ENCODE measurements at regions not wholly inside any gene's neighbourhood (a gene's known extent, or its start where the extent isn't known, plus 50 kb on each side); places are given as distances from the start of the nearest gene placed in this dataset.
"Not testable (repeated sequence)": the region's sequence is repeated elsewhere in the genome, so short reads cannot be mapped to it uniquely, and the experiment has no call there.

DNA sequence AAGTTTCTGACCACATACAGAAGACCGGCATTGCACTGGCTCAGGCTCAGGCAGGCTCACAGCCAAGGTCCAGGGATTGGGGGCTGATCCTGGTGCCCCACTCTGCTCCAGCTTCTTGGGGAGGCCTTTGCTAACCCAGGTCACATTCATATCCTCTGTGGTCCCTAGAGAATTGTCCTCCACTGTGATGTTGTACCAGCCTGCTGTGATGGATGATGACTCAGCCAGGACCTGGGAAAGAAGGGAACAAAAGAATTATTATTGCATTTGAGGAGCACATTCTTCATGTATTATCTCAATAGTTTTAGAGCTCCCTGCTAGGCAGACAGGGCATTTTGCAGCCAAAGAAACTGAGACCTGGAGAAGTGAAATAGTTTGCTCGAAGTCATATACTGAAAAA, 114.3 kb upstream of the ETV3 start:
- Histone ChIP-seq H3K4me3 (ENCODE audit: low read length) (no peak overlapping the region), H3K9ac (ENCODE audit: low read length) (no peak overlapping the region), H3K4me2 (ENCODE audit: low read length) (no peak overlapping the region), H3K79me2 (ENCODE audit: low read length) (no peaks in the 10 kb centered on the region), H2AFZ (ENCODE audit: low read depth, low read length) (no peak overlapping the region), H4K20me1 (ENCODE audit: insufficient read depth, low read length) (no peaks in the 10 kb centered on the region), H3K9me3 (ENCODE audit: insufficient read depth, low read length) (no peaks in the 10 kb centered on the region), H3K27ac (ENCODE audit: low read length) (no peak overlapping the region), H3K27me3 (ENCODE audit: low read depth, low read length) (peaks cover 18% of the 10 kb centered on the region), H3K4me1 (ENCODE audit: low read length) (peaks cover 16% of the 10 kb centered on the region), H3K36me3 (replicated peaks; ENCODE audit: low read depth, low read length) (no peaks in the 10 kb centered on the region)
- TF ChIP-seq, protein P1, sequence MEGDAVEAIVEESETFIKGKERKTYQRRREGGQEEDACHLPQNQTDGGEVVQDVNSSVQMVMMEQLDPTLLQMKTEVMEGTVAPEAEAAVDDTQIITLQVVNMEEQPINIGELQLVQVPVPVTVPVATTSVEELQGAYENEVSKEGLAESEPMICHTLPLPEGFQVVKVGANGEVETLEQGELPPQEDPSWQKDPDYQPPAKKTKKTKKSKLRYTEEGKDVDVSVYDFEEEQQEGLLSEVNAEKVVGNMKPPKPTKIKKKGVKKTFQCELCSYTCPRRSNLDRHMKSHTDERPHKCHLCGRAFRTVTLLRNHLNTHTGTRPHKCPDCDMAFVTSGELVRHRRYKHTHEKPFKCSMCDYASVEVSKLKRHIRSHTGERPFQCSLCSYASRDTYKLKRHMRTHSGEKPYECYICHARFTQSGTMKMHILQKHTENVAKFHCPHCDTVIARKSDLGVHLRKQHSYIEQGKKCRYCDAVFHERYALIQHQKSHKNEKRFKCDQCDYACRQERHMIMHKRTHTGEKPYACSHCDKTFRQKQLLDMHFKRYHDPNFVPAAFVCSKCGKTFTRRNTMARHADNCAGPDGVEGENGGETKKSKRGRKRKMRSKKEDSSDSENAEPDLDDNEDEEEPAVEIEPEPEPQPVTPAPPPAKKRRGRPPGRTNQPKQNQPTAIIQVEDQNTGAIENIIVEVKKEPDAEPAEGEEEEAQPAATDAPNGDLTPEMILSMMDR (IDR thresholded peaks at IDR 0.05; ENCODE audit: low read depth, low read length), result no peak
- no peak for TF ChIP-seq EZH2phosphoT487 (IDR thresholded peaks at IDR 0.05; ENCODE audit: low read depth)

DNA sequence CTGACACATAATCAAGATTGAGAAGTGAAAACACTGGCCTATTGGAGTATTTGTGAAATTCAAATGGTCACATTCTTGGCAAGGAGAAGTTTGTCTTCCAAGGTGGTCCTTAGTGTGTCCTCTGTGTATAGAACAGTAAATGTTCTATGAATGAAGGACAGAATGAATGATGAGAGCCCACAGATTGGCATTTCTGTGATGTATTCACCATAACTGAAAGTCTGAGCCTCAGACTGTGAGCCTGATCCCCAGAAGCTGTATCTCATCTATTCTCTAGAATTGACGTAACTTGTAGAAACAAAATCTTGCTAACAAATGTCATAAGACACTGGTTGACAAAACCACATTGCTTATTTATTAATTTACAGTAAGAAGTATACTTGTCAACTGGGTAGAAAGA, 111.5 kb upstream of the ETV3 start:
- Histone ChIP-seq H3K27ac (ENCODE audit: low read length) (no peak overlapping the region), H3K4me1 (ENCODE audit: low read length) (peaks cover 16% of the 10 kb centered on the region), H3K27me3 (ENCODE audit: low read depth, low read length) (peaks cover 18% of the 10 kb centered on the region), H3K36me3 (replicated peaks; ENCODE audit: low read depth, low read length) (no peaks in the 10 kb centered on the region), H3K9ac (ENCODE audit: low read length) (no peak overlapping the region), H4K20me1 (ENCODE audit: insufficient read depth, low read length) (no peaks in the 10 kb centered on the region), H3K79me2 (ENCODE audit: low read length) (no peaks in the 10 kb centered on the region), H3K9me3 (ENCODE audit: insufficient read depth, low read length) (no peaks in the 10 kb centered on the region), H3K4me2 (ENCODE audit: low read length) (peak overlapping the region; percentile 24), H2AFZ (ENCODE audit: low read depth, low read length) (no peak overlapping the region), H3K4me3 (ENCODE audit: low read length) (no peak overlapping the region)
- TF ChIP-seq, protein P1 (IDR thresholded peaks at IDR 0.05; ENCODE audit: low read depth, low read length), result no peak
- TF ChIP-seq EZH2phosphoT487 (IDR thresholded peaks at IDR 0.05; ENCODE audit: low read depth), result no peak

DNA sequence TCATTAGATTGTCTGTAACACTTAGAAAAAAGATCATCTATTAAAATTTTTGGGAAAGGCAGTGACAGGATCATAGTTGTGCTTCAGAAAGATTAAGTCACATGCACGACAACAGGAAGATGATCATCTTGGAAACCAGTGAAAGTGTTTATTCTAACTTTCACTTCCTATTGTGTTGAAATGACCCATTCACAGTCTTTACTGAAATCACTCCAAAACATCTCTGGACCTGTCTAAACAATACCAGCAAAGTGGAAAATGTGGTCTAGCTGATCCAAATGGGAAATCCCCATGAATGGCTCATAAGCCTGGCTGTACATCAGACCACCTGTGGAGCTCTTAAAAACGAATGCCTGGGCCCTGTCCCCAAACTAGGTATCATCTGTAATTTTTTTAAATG, 111.1 kb upstream of the ETV3 start:
- no peak for TF ChIP-seq EZH2phosphoT487 (IDR thresholded peaks at IDR 0.05; ENCODE audit: low read depth)
- TF ChIP-seq, protein P1 (IDR thresholded peaks at IDR 0.05; ENCODE audit: low read depth, low read length), result no peak
- Histone ChIP-seq H3K36me3 (replicated peaks; ENCODE audit: low read depth, low read length) (no peaks in the 10 kb centered on the region), H3K9ac (ENCODE audit: low read length) (no peak overlapping the region), H2AFZ (ENCODE audit: low read depth, low read length) (no peak overlapping the region), H3K4me2 (ENCODE audit: low read length) (peak overlapping the region; percentile 24), H3K4me1 (ENCODE audit: low read length) (peaks cover 16% of the 10 kb centered on the region), H3K4me3 (ENCODE audit: low read length) (no peak overlapping the region), H3K27ac (ENCODE audit: low read length) (no peak overlapping the region), H3K79me2 (ENCODE audit: low read length) (no peaks in the 10 kb centered on the region), H3K27me3 (ENCODE audit: low read depth, low read length) (peaks cover 18% of the 10 kb centered on the region), H3K9me3 (ENCODE audit: insufficient read depth, low read length) (no peaks in the 10 kb centered on the region), H4K20me1 (ENCODE audit: insufficient read depth, low read length) (no peaks in the 10 kb centered on the region)

DNA sequence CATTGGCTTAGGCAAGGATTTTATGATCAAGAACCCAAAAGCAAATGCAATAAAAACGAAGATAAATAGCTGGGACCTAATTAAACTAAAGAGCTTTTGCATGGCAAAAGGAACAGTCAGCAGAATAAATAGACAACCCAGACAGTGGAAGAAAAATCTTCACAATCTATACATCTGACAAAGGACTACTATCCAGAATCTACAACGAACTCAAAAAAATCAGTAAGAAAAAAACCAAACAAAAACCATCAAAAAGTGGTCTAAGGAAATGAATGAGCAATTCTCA, 109.5 kb upstream of the ETV3 start:
- H3K27ac ChIP-seq (ENCODE audit: low read length); H3K79me2 ChIP-seq (ENCODE audit: low read length); H3K9ac ChIP-seq (ENCODE audit: low read length); H3K4me2 ChIP-seq (ENCODE audit: low read length); H4K20me1 ChIP-seq (ENCODE audit: insufficient read depth, low read length); H3K36me3 ChIP-seq (replicated peaks; ENCODE audit: low read depth, low read length); H3K9me3 ChIP-seq (ENCODE audit: insufficient read depth, low read length); H3K27me3 ChIP-seq (ENCODE audit: low read depth, low read length); H3K4me3 ChIP-seq (ENCODE audit: low read length); H2AFZ ChIP-seq (ENCODE audit: low read depth, low read length): not testable (repeated sequence)
- H3K4me1 ChIP-seq (ENCODE audit: low read length), result peaks cover 16% of the 10 kb centered on the region

All from OCI-LY3 (cell line).